Activated T-cell treated with anti-CD3 and anti-CD28 coated beads, Interleukin-2, amount 50 U/mL, for 48 hours (primary cell): ENCODE measurements at regions not wholly inside any gene's neighbourhood (a gene's known extent, or its start where the extent isn't known, plus 50 kb on each side); places are given as distances from the start of the nearest gene placed in this dataset.

ENCODE experiments used
- DNase-seq, 2 experiments: peaks; one replicate each; pipeline ENCODE4 v3.0.0-alpha.2; 2020

DNA sequence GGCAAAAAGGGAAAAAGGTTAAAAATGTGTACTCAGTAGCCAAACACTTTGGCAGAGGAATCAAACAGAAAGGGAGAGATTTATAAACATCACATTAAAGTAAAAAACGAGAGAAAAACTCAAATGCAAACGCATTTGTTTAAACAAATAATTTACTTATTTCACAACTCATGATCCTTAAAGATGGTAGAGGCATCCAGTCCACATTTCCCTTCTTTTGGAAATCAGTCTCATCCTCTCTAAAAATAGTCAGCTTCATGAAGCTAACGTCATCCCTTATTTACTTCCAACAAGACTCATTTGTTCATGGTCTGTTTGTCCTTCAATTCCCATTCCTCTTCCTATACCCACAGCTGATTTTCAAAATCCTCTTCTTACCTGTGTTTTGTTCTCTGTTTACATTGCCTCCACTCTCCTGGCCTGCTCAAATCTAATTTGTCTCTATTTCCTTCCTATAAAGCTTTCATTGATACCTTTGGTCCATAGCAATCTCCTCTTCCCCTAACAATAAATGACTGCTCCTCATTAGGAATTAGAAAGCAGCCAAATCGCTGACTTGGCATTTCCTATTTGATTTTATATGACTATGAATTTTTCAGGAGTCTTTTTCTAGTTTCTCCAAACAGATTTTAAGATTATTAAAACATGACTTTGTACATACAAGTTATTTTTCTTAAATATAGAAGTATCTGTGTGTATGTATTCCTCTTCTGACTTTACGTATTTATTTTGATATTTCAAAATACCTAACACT lies 805.3 kb downstream of the TLE1 start:
- DNase-seq, result no peak

DNA sequence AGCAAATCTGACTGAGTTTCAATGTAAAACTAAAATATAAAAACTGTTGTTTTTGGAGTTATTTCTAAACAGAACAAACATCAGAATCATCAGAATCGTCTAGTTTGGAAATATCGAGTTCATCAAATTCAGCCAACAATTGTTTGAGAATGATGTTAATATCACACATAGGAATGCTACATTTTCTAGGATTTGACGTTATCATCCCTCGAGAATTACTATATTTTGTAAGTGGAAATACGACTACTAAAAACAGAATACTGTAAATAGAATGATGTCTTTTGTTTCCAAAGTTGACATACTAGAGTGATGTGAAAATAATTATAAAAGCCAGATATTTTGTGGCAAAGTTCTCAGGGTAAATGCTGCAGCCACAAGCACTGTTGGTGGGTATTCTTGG lies 805.9 kb downstream of the TLE1 start:
- no peak for DNase-seq

GRCh38 chr9:80881940-80882339 lies 807.4 kb downstream of the TLE1 start:
- DNase-seq, result no peak

DNA sequence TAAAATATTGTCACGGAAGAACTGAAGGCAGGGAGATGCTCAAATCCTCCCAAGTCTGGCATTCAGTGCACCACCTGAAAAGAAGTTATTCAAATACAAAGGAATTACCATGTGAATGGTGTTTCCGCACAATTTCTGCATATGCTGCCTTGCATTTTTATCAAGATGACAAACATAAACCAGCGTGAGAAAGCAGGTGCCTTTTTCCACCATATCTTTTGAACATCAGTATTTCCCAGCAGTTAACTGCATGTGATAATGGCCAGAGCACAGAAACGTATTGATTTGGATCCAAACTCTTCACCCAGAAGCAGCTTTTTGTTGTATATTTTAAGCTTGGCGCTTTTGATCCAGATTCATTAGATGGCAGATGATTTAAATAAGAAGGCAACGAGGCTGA lies 808.0 kb downstream of the TLE1 start:
- DNase-seq, result no peak

DNA sequence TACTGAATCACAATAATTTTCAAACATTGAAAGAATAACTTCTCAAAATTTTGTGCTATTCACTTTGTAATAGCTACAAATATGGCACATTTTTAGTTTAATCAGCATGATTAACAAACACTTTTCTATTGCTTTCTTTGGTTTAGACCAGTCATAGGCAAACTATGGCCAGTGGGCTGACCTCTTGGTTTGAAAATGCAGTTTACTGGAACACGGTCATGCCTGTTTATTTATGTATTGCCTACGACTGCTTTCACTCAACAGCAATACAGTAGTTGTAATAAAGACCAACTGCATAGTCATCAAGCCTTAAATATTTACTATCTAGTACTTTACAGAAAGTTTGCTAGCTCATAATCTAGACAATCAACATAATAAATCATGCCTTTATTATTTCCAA lies 810.8 kb downstream of the TLE1 start:
- DNase-seq, result no peak

- DNase-seq, result no peak
These were observed 813.4 kb downstream of the TLE1 start for GRCh38 chr9:80875947-80876346.

- no peak for DNase-seq
These were observed 815.1 kb downstream of the TLE1 start for GRCh38 chr9:80874276-80874675.

DNA sequence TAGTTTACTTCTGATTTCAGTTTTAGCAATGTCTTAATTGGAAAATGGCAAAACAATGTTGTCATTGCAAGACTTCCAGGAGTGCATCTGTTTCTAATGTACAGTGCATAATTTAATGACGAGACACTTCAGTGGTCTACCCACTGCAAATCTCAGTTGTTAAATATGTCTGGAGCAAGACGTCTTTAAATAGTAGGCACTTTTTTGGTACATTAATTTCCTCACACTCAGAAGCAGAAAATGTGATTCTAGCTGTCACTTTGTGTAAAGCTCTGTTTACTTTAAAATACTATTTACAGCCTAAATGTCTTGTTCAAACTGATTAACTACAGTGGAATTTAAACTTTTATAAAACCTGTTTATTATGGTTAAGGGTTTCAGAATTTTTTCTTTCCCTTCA lies 815.5 kb downstream of the TLE1 start:
- no peak for DNase-seq

DNA sequence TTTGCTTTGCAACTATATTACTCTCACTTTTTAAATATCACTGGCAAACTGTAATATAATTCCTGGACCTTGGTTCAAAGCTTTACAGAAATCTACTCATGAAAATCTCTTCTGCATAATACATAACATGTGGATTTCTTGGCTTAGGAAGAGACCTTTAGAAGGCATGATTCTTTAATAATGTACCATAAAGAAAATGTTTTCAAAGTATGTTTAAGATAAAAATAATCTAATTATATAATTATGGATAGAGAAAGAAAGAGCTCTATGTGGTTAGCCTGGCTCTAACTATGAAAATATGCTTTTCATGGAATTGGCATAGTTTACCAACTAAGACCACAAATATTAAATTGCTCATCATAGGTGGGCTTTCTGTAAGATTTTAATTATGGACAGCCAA lies 817.8 kb downstream of the TLE1 start:
- DNase-seq, result no peak

- DNase-seq, result no peak
These were observed 821.6 kb downstream of the TLE1 start for GRCh38 chr9:80867731-80868130.

DNA sequence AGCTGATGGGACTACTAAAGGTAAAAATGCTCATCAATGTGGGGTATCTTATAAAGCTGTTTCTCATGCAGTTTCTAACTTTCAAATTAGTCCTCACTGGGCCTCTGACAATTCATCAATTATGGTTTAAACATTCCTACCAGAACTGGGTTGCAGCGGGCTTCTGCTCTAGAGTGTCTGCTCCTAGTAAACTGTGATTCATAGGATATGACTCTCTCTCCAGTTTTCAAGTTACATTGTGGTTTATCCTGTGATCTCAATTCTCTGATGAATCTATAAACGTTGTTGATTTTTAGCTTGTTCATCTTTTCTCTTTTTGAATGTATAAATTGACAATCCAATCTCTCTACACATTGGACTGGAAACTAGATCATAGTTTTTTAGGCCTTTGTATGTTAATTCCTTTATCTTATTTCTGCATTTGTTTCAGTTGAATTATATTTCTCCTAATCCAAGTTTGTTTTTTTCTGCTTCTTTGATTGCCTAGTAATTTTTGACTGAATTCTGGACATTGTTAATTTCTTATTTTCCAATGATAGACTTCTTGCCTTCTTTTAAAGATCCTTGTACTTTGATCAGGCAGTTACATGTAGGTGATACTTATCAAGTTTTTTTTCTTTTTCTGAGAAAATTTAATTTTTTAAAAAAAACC lies 822.6 kb downstream of the TLE1 start:
- DNase-seq, result no peak

DNA sequence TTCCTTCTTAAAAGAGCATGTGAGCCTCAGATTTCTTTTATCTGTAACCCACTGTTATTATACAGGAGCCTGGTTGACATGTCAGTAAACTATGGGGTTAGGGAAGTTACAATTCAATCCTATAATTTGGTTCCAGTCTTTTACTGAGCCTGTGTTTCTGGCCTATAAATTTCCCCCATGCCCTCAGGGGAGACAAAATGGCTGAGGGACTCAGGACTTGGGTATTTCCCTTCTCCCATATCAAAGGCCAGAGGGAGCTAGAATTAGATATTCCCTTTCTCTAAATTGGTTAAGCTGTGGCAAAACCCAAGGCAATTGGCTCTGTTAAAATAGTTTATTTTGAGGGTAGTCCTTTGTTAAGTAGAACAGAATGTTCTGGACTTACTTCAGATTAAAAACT lies 823.2 kb downstream of the TLE1 start:
- no peak for DNase-seq

DNA sequence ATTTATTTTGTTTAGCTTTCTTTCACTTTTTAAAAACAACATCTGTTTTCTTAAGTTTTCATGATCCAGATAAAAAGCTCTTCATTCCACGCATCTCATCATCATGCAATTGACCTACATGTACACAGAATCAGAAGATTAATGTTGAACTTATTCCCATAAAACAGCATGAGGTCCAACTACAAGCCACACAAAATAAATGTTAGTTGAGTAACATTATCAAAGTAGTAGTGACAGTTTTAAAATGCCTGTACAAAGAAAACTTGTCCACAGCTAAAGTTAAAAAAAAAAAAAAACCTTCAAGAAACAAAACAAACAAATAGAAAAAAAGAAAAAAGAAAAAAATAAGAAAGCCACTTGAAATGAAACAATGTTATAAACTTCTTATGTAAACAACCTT lies 846.3 kb downstream of the TLE1 start:
- DNase-seq, result no peak

DNA sequence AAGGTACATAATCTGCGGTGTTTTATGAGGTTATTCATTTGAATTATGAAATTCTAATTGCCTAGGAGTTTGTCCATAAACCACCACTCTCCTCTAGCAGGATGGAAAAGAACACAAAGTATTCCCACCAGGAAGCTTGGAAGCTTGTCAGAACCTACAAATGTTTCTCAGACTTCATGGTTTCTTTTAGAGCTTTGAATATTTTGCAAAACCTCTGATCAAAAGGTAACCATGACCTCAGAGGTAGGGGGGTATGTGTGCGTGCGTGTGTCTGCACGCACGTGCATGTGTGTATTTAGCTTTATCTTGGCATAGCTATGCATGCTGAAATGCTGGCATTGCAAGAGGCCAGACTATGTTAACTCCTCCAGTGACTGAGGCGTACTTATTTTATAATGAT lies 847.0 kb downstream of the TLE1 start:
- DNase-seq, result no peak

GRCh38 chr9:80841888-80842287 lies 847.5 kb downstream of the TLE1 start:
- no peak for DNase-seq

- no peak for DNase-seq
These were observed 849.3 kb downstream of the TLE1 start for GRCh38 chr9:80839821-80840675.

DNA sequence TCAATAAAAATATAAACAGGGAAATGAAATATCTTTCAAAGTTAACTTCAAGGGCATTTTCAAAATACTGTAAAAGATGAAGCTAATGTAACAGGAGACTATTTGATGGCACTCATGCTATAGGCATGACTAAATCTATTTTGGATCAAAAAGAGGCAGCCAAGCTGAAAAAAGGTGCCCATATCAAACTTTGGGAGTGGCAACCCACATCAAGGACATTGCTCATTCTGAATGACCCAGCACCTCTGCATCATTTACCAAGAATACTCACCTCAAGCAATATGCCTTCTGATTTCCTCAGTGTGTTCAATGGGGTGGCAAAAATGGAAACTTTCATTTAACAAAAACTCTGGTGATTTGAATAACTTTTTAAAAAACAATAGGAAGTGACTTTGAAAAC lies 853.3 kb downstream of the TLE1 start:
- no peak for DNase-seq

DNA sequence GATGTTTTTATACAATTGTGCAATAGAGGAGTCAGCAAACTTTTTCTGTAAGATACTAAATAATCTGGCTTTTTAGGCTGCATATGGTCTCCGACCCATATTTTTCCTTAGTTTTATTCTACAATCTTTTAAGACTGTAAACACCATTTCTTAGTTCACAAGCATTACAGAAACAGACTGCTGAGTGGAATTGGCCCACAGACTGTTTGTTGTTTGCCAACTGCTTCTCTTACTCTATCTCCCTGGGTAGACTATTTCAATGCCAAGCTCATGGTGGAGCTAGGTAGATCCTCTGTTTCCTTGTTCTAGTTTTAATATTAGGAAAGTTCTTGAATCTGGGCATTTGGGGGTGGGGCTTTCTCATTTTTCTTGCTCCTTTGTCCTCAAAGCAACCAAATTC lies 857.6 kb downstream of the TLE1 start:
- DNase-seq, result no peak

- DNase-seq, result no peak
These were observed 877.7 kb downstream of the TLE1 start for GRCh38 chr9:80811656-80812055.

GRCh38 chr9:80811003-80811402 lies 878.3 kb downstream of the TLE1 start:
- no peak for DNase-seq

DNA sequence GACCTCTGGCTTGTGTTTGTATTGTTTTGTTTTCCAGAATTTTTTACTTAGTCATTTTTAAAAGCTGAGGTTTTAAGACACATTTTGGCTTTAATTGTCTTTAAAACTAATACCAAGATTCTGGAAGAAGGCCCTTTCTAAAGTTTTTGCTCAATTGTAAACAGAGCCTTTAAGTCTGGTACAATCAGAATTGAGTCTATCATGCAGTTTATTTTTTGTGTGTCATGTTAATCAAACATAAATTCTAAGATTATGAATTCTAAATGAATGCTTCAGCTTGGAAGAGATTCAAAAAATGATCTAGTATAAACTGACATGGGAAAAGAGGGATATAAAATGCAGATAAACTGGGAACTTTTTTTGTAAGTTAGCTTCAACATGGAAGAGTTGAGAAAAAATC lies 882.7 kb downstream of the TLE1 start:
- DNase-seq, result no peak

DNA sequence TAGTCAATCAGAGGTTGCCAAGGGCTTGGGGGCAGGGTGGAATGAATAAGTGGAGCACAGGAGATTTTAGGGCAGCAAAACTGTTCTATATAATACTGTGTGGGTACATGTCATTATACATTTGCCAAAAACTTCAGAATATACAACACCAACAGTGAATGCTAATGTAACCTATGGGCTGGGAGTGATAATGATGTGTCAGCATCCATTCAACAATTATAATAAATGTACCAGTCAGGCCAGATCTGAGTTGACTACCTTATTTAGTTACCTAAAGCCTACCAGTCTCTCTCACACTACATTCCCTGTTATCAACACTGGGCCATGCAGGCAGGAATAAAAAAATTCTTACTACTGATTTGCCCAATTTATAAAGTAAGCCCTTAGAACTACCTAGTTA lies 884.5 kb downstream of the TLE1 start:
- no peak for DNase-seq

DNA sequence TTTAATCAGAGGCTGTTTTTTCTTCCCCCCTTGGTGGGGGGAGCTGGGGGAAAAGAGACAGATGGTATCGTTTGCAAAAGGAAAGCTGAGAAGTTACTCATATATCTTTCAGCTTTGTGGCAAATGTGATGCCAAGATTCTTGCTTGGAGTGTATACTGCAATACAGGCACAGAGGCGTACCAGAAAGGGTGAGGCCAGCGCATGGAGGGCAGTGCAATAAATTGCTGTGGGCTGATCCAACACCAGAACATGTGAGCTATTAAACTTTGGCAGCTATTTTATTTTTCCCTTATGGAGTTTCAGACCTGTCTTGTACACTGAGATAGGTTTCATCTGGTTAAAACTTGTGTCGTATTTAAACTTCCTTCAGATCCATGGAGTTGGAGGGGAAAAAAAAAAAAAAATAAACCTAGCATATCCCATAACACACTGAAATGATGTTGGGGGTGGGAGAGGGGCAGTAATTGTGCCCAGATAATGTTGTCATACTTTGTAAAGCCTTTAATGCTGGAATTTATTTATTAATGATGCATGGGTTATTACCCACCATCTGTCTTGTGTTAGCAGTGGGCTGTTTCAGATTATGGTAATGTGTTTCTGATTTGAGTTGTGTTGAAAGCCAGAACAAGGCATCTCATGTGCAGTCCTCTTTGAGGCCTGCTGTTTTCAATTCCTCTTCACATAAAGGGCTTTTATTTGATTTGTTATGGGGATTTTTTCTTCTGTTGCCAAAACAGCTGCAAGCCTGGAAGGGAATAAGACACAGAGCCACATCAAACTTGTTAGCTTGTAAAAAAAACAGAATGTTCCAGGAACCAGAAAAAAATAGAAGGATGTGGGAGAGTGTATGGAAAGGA lies 891.3 kb downstream of the TLE1 start:
- DNase-seq, result no peak
